DMS153 (cell line): ENCODE measurements at regions not wholly inside any gene's neighbourhood (a gene's known extent, or its start where the extent isn't known, plus 50 kb on each side); places are given as distances from the start of the nearest gene placed in this dataset.

Source experiments
- DNase-seq: peaks from one replicate; lab custom pipeline; 2025; lab: John Stamatoyannopoulos, UW

GRCh38 chr13:50071379-50071778, 56.1 kb downstream of the KCNRG start:
- no peak for DNase-seq

GRCh38 chr13:50072676-50073075, 57.4 kb downstream of the KCNRG start:
- no peak for DNase-seq

DNA sequence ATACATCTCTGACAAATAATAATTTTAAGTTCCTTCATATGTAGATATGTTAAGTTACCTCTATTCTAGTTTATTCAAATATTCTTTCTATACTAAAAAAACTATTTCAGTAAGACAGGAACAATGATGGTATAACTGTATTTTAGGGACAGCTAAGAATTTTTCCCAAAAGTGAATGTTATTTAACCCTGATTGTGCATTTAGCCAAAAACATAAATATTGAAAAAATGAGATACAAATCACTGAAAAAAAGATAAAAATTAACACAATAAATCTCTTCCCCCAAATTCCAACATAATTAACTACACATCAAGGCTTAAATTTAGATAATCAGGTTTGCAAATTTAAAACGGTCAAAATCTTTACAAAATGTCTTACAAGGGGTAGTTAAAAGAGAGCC, 58.1 kb downstream of the KCNRG start:
- DNase-seq = no peak

GRCh38 chr13:50074843-50075242, 59.6 kb downstream of the KCNRG start:
- no peak for DNase-seq

DNA sequence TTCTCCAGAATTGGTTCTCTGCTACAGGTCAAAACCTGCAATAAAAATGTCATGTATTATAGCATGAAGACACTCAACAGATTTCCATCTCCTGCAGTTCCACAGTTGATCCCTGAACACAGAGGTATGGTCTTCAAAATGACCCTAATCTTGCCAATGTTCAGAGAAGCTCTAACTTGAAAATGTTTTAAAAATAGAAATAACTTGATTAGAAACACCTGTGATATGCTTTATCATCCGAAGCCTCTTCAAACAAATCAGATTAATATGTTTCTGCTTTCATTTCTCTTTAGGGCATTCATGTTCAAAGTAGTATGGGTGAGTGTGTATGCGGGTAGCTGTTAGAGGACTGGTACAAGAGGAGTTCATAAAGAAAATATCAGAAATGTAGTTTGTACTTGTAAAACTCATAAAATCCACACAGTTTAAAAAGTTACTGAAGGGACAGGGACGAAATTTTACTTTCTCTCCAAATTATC, 60.4 kb downstream of the KCNRG start:
- no peak for DNase-seq

DNA sequence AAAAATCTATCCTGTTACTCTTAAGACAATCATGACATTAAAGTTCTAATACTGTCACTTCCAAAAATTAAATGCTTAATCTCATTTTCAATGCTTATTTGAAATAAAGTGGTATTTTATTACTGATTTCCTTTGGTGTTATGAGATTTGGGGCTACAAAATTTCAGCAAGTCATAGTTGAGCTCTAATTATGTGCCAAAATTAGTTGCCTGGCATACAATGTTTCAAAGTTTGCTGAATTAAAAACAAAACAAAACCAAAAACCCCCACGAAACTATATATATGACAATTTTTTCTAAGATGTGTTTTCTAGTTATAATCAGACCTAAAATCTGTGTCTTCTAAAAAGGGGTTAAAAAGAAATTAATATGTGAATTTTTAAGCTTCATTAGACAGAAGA, 62.2 kb downstream of the KCNRG start:
- DNase-seq = no peak

GRCh38 chr13:50078231-50078894, 63.1 kb downstream of the KCNRG start:
- no peak for DNase-seq

DNA sequence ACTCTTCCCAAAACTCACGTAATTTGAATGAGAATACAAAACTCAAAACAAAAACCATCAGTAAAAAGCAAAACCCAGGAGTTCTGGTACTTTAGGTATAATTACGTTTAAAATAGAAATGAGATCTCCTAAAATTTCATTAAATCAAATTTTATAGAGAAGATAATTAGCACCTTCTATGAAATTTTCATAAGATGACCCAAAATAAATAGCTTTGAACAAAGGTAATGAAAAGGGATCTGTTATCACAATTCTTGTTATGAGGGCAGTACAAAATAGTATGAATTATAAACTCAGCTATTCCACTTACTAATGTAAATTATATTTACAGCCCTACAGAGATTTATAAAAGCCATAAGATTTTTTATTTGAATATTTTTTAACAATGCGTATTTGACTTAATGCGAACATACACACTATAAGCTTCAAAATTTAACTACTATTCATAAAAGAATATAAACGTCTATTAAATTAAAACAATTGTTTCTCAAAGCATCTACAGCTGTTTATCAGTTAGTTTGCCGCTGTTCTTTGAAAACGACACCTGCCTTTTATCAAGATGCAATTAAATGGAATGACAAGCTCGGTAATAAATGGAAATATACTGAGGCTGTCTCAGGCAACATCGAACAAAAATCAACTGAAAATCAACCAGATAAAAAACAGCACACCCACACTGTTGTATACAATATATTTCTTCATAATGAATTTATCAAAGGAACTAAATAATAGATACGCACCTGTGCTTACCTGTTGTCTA, 63.8 kb downstream of the KCNRG start:
- DNase-seq = no peak

DNA sequence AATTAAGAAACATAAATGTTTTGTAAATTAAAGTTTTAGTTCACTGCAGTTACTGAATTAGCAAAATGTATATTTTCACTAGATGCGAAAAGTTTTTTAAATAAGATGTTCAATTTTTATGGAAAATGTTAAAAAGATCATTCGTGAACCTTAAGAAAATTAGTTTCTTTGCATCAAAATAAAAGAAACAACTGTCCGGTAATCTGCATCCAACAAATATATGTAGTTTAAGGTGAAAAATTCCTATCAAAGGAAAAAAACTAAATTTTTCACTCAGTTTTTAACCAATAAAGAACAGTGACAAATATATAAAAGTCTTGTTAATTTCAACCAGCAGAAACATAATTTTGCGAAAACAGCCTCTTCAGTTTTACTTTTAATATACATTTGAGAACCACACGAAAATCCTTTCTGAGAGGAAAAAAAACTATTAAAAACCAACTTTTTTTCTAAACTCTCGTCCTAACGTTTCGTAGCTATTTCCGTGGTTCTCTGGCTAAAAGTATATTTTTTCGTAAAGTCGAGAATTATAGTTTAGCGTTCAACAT, 64.5 kb downstream of the KCNRG start:
- DNase-seq = no peak

GRCh38 chr13:50080203-50080910, 65.1 kb downstream of the KCNRG start:
- DNase-seq = peak; percentile 20

DNA sequence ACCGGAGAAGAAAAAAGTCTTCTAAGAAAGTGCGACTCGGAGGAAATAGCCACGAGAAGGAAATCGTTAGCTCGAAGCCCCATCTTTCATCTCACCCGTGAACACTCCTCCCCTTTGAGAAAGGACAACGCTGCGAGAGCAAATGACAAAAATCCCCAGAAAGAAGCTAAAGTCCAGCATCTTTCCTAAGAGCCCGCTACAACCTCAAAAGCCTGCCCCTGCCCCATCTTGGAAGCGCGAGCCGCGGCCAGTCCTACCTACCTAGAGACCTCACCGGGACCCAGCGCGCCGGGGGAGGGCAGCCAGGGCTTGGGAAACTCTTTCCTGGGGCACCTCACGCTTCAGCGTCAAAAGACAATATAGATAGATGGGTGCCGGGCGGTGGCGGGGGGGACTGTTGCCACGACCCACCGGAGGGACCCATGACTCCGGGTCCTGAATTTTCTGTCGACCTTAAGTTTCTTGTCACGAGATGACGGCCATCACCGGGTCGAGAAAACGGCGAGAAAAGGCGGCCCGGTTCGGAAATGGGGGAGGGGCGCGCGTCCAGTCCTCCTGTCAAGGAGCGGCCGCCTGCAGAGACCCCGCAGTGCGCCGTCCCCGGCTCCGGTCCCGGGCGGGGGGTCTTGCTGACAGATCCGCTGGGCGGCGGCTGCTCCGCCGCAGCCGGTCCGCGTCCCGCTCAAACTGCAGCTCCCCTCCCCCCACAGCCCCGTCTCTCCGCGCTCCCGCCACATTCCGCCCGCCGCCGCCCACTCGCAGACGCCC, 65.9 kb downstream of the KCNRG start:
- DNase-seq = no peak

GRCh38 chr13:50081679-50082425, 66.6 kb downstream of the KCNRG start:
- DNase-seq = peak; percentile 98

GRCh38 chr13:50082426-50083281, 67.4 kb downstream of the KCNRG start:
- peak; percentile 77 for DNase-seq

DNA sequence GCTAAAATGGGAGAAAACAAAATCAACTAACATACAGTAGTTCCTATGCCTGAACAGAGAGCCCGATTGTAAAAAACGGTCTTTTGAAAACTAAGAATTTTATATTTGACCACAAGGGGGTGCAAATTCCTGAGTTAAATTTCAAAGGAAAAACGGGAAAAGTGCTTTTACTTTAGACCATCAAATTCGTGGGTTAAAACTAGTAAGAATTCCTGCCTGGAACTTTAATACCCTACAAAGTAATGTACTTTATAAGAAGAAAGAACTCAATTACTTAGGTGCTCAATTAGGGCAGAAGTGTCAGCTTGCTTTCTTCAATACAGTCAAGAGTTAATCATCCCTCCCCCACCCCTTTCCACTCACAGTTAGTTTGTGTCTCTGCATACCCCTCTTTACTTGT, 69.8 kb downstream of the KCNRG start:
- no peak for DNase-seq

DNA sequence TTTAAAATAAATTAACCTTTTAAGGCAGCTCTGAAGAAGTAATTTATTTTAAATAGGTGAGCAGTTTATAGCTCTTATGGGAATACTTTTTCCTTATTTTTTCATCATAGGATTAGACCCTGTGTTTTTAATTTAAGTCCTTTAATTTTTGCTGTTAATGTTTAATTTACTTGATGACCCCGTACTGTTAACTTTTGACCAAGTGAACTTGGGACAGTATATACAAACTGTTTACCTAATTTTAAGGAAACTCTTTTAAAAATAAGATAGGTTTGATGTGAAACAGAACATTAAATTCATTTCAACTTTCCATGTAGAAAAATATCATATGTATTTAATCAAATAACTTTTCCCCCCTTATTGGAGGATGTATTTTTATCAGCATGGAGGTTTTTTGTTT, 74.4 kb downstream of the KCNRG start:
- DNase-seq = no peak

- DNase-seq = no peak
Measured at GRCh38 chr13:50090211-50090610, 75.0 kb downstream of the KCNRG start.

GRCh38 chr13:50094615-50095293, 79.5 kb downstream of the KCNRG start:
- DNase-seq = no peak

- DNase-seq = no peak
Measured at GRCh38 chr13:50098693-50099092, 83.4 kb downstream of the KCNRG start.

DNA sequence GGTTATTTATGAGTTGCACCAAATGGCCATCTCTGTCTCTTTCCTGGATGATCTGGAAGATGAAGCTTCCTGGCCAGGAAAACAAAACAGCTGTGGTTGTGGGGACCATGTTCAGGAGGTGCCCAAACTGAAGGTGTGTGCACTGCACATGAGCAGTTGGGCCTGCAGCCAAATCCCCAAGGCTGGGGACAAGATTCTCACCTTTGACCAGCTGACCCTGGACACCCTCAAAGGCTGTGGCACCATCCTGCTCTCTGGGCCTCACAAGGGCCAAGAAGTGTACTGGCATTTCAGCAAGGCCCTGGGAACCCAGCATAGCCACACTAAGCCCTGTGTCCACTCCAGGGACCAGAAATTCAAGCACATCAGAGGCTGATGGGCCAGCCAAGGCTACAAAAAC, 84.2 kb downstream of the KCNRG start:
- no peak for DNase-seq

DNA sequence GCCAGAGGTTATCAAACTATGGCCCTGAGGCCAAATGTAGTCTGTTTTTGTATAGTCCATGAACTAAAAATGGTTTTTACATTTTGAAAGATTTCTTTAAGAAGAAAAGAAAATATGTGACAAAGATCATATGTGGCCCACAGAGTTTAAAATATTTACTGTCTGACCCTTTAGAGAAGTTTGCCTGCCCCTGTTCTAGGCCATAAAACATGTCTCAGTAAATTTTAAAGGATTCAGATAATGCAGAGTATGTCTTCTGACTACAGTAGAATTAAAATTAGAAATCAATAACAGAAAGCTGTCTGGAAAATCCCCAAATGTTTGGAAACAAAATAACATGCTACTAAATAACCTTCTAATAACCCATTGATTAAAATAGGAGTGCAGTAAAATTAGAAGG, 86.3 kb downstream of the KCNRG start:
- DNase-seq = no peak
